Psoas muscle (tissue), 7 donors: ENCODE measurements at regions not wholly inside any gene's neighbourhood (a gene's known extent, or its start where the extent isn't known, plus 50 kb on each side); places are given as distances from the start of the nearest gene placed in this dataset.

Source experiments
- ATAC-seq, 4 donors: fragments of 200-7000 bp; cut with Tn5 transposase; one replicate each; pipeline ENCODE4 v1.9.1; 2020; ENCODE audit warnings: moderate library complexity in 3 of 4, mild to moderate bottlenecking in 2 of 4
- DNase-seq, 2 donors: peaks; one replicate each; pipeline ENCODE4 v3.0.0-alpha.2; 2020
- H3K27ac ChIP-seq: fragments of 200-600 bp; one replicate; pipeline ENCODE4 v1.8.0; 2022
- H3K27me3 ChIP-seq, 3 donors: fragments of 200-600 bp in 1 of 3; one replicate each; pipeline versions ENCODE4 v1.6.1 to v1.8.0; 2013 to 2022; ENCODE audit warnings: low read length in 2 of 3, mild to moderate bottlenecking in 2 of 3, moderate library complexity in 1 of 3; ENCODE audit not compliant: insufficient read depth in 3 of 3
- H3K36me3 ChIP-seq, 2 donors: fragments of 200-600 bp in 1 of 2; one replicate each; pipeline versions ENCODE4 v1.6.1 to v1.8.0; 2013 to 2022; ENCODE audit warnings: low read depth in 1 of 2, mild to moderate bottlenecking in 1 of 2, moderate library complexity in 1 of 2; ENCODE audit not compliant: insufficient read depth in 1 of 2
- H3K4me1 ChIP-seq: fragments of 200-600 bp; one replicate; pipeline ENCODE4 v1.8.0; 2022
- H3K4me3 ChIP-seq: fragments of 200-600 bp; one replicate; pipeline ENCODE4 v1.8.0; 2022; ENCODE audit warnings: mild to moderate bottlenecking
- H3K9me3 ChIP-seq: fragments of 200-600 bp; one replicate; pipeline ENCODE4 v1.8.0; 2022
- CTCF ChIP-seq: fragments of 200-600 bp; IDR thresholded peaks from one replicate; pipeline ENCODE4 v1.8.0; 2022; ENCODE audit warnings: antibody characterized with exemption
- WGBS, 3 donors: extraction: QIAGEN DNeasy Blood & Tissue Kit; methylation state at CpG; one replicate each; pipeline versions ENCODE4 v1.1.6 to v1.1.7; 2013; 5-methylcytosine and 5-hydroxymethylcytosine counted together
- intact Hi-C, 2 donors: fragments of 100-400 bp; cut with DNase I; formaldehyde crosslinking; loops; one replicate each; pipeline versions ENCODE4 v1.11.0 to v1.14.2; 2022
- donor health status: healthy with polysubstance abuse.
- donor health status: DM: no; HTN: no; CAD: no; lungs with moderate emphysema.
- donor health status: Bipolar disorder and iron deficiency.
- donor health status: healthy.
- donor health status: DM: yes; HTN: yes; CAD: no.
- donor health status: DM: no; HTN: no; CAD: no.
- donor health status: DM: yes; HTN: yes; CAD: no.

GRCh38 chr6:21710908-21711627, 117.5 kb downstream of the SOX4 start:
- ATAC-seq: no peak
- Histone ChIP-seq H3K36me3 (no peaks in the 10 kb centered on the region), H3K9me3 (no peaks in the 10 kb centered on the region), H3K27me3 (no peaks in the 10 kb centered on the region), H3K4me3 (no peak overlapping the region), H3K27ac (no peak overlapping the region), H3K4me1 (peaks cover 4% of the 10 kb centered on the region)
- TF ChIP-seq CTCF: no peak
- WGBS, 3 donors: 61 to 66% (median 63%) methylated on average over 7 of the region's 7 CpGs
- intact Hi-C loops: no loop called here
- DNase-seq: no peak

GRCh38 chr6:21712213-21712612, 118.7 kb downstream of the SOX4 start:
- WGBS, 3 donors: 72 to 80% (median 78%) methylated on average over 4 of the region's 4 CpGs
- H3K4me3 ChIP-seq: no peak overlapping the region
- H3K4me1 ChIP-seq: peaks cover 4% of the 10 kb centered on the region
- H3K27me3 ChIP-seq: no peaks in the 10 kb centered on the region
- H3K27ac ChIP-seq: no peak overlapping the region
- no peak for TF ChIP-seq CTCF
- DNase-seq (no peak), ATAC-seq (no peak)
- H3K36me3 ChIP-seq: no peaks in the 10 kb centered on the region
- intact Hi-C loops: no loop called here
- H3K9me3 ChIP-seq: no peaks in the 10 kb centered on the region

- H3K27me3 ChIP-seq: no peaks in the 10 kb centered on the region
- DNase-seq (no peak), ATAC-seq (no peak)
- no peaks in the 10 kb centered on the region for H3K9me3 ChIP-seq
- WGBS, 3 donors: 71 to 85% (median 83%) methylated on average over 2 of the region's 2 CpGs
- TF ChIP-seq CTCF: no peak
- no peak overlapping the region for H3K27ac ChIP-seq
- intact Hi-C loops: no loop called here
- no peaks in the 10 kb centered on the region for H3K36me3 ChIP-seq
- H3K4me1 ChIP-seq: no peaks in the 10 kb centered on the region
- H3K4me3 ChIP-seq: no peak overlapping the region
Measured at GRCh38 chr6:21713481-21713880, 119.9 kb downstream of the SOX4 start.

GRCh38 chr6:21715180-21715579, 121.6 kb downstream of the SOX4 start:
- Histone ChIP-seq H3K4me3 (no peak overlapping the region), H3K36me3 (no peaks in the 10 kb centered on the region), H3K9me3 (peaks cover 4% of the 10 kb centered on the region), H3K4me1 (no peaks in the 10 kb centered on the region), H3K27me3 (no peaks in the 10 kb centered on the region), H3K27ac (no peak overlapping the region)
- DNase-seq: no peak
- intact Hi-C loops: no loop called here
- no peak for ATAC-seq
- no peak for TF ChIP-seq CTCF
- 81 to 90% (median 86%) methylated on average over 5 of the region's 5 CpGs for WGBS, 3 donors

- H3K4me1 ChIP-seq: no peaks in the 10 kb centered on the region
- intact Hi-C loops: no loop called here
- no peak for TF ChIP-seq CTCF
- peaks cover 4% of the 10 kb centered on the region for H3K9me3 ChIP-seq
- no peaks in the 10 kb centered on the region for H3K36me3 ChIP-seq
- 55 to 62% (median 60%) methylated on average over 9 to 12 of the region's 12 CpGs for WGBS, 3 donors
- no peak for ATAC-seq
- no peak overlapping the region for H3K4me3 ChIP-seq
- H3K27ac ChIP-seq: no peak overlapping the region
- no peaks in the 10 kb centered on the region for H3K27me3 ChIP-seq
- no peak for DNase-seq
Measured at GRCh38 chr6:21722510-21722909, 129.0 kb downstream of the SOX4 start.
